ENCODE measurements at regions not wholly inside any gene's neighbourhood (a gene's known extent, or its start where the extent isn't known, plus 50 kb on each side); places are given as distances from the start of the nearest gene placed in this dataset.
A peak's percentile ranks its signal among the peaks of the same experiment; 100 is the strongest.

DNA sequence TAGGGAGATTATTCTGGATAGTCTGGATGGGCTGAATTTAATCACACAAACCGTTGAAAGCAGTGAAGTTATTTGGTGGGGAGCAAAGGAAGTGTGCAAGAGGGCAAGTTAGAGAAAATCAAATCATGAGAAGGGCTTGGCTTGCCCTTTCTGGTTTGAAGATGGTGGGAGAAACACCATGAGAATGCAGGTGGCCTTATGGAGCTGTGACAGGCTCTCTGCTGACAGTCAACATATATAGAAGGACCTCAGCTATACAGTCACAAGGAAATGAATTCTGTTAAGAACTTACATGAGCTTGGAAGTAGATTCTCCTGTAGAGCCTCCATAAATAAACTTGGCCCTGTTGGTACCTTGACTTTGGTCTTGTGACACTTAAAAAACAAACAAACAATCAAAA is 72.3 kb downstream of the GMNC start:
- ATAC-seq (no peak), DNase-seq (ENCODE audit: low spot score) (no peak)
- intact Hi-C loops (cut with DNase I), result no loop called here

DNA sequence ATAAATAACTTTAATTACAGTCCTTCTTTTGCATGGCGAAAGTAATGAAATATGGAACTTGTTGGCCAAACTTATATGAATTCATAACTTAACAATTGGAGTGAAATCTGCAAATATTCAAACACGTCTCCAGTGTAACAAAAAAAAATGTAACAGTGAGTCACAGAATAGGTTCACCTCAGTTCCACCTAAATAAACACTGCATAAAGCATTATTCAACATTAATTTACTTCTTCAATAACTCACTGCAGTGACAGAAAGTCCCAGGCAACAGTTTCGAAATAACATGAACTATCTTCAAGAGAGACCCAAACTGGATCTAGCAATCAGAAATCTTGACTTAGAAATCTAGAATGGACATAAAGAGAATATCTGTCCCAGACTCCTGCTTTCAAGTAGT is 75.6 kb downstream of the GMNC start:
- ATAC-seq (no peak), DNase-seq (ENCODE audit: low spot score) (no peak)
- intact Hi-C loops (cut with DNase I), result no loop called here

DNA sequence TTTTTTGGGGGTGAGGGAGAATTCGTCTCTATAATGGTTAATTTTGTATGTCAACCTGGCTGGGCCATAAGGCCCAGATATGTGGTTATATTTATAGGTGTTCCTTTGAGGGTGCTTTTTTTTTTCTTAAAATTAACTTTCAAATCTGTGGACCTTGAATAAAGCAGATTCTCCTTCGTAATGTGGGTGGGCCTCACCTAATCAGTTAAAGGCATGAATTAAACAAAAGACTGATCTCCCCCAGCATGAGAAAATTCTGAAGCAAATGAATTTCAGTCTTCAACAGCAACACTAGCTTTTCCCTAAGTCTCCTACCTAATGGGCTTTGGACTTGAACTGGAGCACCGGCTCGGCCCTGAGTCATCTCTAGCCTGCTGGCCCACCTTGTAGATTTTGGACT is 77.4 kb downstream of the GMNC start:
- intact Hi-C loops (cut with DNase I), result no loop called here
- no peak for DNase-seq (ENCODE audit: low spot score)
- ATAC-seq, result no peak

DNA sequence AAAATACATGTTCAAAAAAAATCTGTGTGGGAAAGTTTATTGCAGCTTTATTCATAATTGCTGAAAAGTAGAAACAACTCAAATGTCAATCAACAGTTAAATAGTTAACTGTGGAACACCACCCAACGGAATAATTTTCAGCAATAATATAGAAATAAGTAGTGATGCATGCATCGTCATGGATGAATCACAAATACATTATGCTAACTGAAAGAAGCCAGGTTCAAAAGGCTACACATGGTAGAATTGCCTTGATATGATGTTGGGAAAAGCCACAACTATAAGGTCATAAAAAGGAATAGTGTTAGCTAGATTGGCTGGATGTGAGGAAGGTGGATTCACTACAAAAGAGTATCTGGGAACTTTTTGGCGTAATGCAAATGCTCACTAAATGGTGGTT is 82.0 kb downstream of the GMNC start:
- intact Hi-C loops (cut with DNase I), result no loop called here

DNA sequence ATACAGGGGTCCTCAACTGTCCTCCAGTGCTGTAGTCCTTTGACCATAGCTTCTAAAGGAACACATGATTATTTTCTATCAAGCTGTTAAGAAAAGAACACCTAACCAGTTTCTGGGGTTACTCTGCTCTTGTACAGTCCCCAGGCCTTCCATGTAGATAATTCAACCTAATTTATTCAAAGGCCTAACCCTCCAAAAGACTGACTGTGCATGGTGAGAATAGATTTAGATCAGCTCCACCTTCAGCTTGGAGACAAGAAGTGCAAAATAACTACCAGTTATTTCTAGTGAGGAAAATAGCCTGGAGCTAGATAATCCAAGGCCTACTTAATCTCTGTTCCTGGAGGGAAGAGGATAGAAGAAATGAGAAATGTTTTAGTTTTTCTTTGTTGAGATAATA is 87.9 kb downstream of the GMNC start:
- ATAC-seq, result no peak
- intact Hi-C loops (cut with DNase I), result no loop called here
- no peak for DNase-seq (ENCODE audit: low spot score)

More for the DNA sequence above, 82.0 kb downstream of the GMNC start:
- no peak for DNase-seq (ENCODE audit: low spot score)
- ATAC-seq, result no peak

DNA sequence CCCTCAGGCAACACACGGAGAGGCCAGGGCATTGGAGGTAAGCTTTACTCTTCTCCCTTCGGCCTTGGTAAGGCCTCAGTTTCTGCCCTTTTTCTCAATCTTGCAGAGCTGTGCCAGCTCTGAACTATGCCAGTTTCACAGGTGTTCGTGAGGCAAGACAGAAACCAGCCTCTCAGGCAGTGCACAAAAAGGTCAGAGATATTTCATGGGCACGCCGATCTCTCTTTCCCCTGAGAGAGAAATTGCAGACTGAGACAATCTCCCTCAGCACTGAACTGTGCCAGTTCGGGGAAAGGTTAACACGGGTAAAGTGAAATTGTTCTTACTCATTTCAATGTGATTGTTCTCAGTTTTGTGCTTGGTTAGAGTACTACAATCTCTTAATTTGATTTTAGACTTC is 88.5 kb downstream of the GMNC start:
- ATAC-seq (no peak), DNase-seq (ENCODE audit: low spot score) (no peak)
- intact Hi-C loops (cut with DNase I), result no loop called here

DNA sequence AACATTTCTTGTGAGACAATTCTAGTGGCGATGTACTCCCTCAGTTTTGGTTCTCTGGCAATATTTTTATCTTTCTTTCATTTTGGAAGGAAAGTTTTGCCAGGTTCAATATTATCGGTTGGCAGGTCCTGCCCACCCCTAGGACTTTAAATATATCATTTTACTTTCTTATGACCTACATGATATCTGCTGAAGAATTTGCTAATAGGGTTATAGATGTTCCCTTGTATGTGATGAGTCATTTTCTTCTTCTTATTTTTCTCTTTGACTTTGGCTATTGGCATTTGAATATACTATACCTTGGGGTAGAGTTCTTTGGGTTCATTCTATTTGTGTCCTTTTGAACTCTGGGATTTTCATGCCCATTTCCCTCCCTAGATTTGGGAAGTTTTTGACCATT is 89.7 kb downstream of the GMNC start:
- ATAC-seq (no peak), DNase-seq (ENCODE audit: low spot score) (no peak)
- intact Hi-C loops (cut with DNase I), result no loop called here

DNA sequence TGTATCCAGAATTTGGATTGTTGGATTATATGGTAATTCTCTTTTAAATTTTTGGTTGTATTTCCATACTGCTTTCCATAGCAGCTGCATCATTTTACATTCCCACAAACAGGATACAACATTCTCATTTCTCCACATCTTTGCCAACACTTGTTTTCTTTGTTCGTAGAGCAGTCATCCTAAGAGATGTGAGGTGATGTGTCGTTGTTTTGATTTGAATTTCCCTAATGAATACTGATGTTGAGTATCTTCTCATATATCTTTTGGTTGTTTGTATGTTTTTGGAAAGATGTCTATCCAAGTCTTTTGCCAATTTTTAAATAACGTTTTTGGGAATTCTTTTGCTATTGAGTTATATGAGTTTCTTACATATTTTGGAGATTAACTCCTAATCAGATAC is 93.6 kb downstream of the GMNC start:
- DNase-seq (ENCODE audit: low spot score), result no peak
- intact Hi-C loops (cut with DNase I), result no loop called here
- ATAC-seq, result no peak

DNA sequence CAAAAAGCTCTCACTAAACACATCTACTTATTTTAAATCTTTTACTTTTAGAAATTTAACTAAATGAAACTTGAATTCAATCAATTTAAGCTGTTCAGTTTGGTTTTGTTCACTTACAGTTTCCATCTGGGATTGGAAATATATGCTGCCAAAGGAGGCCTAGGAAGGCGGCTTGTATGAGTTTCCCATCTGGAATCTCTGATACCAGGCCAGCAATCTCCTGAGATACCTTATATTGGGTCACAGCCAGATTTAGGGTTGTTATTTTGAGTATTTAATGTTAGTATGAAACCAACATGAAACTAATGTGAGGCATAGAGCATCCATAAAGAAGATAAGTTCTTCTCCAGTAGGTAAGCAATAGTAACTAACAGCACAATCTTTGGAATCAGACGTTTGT is 94.6 kb downstream of the GMNC start:
- DNase-seq (ENCODE audit: low spot score) (no peak), ATAC-seq (no peak)
- intact Hi-C loops (cut with DNase I), result no loop called here

DNA sequence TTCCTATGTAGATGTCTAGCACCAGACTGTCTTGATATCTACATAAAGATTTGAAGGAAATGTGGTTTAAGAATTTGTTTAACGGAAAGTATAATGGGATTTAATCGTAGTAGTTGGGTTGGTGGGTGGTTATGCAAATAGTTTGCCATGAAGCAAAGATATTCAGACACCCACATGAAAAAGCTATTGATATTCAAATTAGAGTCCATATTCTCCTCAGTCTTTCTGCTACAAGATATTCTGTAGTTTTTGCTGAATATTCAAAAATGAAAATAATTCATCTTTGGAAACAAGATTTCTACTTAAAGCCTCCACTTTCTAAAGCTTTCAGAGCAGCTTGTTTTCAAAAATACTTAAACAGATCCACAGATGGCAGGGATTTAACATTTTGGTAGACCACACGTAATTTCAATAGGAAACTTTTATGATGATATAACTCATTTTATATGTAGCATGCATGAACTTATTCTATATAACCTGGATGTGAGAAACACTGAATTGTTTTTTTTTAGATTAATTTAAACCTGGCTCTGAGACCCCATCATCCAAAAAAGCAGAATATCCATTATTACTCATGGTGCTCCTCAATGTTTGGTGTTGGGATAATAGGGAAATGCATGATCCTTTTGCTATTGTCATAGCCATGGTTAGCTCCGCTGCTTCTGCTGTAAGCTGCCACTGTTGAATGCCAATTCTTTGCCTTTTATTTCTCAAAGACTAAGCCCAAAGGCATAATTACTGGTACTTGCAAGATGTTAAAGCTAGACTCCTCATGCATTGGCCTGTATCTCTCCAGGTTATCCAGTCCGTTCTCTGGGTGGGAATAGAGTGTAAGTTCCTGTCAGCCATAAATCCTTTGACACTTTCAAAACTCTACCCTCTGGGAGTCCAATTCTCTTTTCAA is 98.0 kb downstream of the GMNC start:
- ATAC-seq, result no peak
- no peak for DNase-seq (ENCODE audit: low spot score)
- intact Hi-C loops (cut with DNase I), result no loop called here

DNA sequence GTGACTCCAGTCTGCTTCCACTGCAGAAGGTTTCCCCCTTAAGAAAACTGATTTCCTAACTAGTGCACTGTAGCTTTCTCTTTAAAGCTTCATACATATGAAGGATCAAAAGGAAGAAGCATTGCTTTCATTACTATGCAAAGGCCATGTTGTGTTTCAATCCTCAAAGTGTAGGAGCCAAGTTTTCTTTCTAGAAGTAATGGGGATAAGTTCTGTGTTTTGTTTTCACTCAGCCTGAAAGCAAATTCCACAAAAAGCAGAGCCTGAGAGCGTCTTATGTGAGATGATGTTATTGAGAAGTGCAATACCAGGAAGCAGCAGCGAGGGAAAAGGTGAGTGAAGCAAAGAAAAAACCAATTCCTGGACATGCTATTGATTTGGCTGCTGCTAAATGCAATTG is 99.7 kb downstream of the GMNC start:
- intact Hi-C loops (cut with DNase I), result no loop called here
- no peak for DNase-seq (ENCODE audit: low spot score)
- ATAC-seq, result no peak

DNA sequence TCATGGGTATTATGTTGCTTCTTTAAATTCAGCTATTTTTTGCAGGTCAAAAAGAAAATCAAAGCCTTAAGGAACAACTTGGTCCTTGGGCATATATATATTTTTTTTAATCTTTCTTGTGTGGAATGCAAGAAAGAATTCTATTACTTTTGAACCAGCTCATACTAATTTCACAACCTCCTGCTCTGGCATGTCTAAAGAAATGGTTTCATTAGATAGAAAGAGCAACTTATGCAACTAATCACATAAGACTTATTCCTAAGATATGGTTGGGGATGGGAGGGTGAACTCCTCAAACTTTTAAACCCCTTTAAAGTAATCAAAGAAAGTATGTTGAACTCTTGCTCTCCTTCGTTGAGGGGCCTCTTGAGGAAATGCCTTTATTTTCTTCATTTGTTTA is 114.9 kb downstream of the GMNC start:
- intact Hi-C loops (cut with DNase I), result no loop called here
- ATAC-seq, result no peak
- no peak for DNase-seq (ENCODE audit: low spot score)

DNA sequence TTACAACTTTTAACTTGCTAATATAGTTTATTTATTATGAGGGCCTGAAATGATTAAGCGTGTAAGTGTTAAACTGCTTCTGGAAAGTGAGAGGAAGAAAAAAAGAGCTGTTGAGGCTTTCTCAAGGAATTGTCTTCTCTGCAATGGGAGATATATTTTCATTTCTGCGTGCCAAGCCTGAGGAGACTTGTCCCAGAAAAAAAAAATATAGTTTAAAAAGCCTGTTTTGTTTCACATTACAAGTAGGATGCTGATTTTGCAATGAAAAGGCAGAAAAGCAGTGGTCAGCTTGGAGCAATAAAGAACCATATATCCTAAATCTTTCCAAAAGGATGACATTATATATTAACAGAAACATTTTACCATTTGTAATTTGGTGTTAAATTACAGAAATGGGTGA is 115.5 kb downstream of the GMNC start:
- intact Hi-C loops (cut with DNase I), result no loop called here
- no peak for DNase-seq (ENCODE audit: low spot score)
- no peak for ATAC-seq

DNA sequence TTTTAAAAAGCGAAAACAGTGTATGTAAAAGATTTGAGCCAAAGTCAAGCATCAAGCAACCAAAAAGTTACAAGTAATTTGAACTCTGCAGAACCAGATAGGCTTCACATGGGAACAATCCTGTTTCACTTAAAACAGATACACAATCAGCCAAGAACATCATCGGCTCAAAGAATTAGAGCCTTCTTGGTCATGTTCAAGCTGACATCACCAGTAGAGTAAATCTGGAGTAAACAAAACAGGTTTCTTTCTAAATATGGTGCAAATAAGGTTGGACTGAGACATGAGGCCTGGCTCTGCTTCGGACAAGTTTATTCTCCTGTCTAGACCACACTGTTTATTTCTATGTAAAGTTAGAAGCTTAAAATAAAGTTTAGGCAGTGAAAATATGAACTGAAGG is 116.0 kb downstream of the GMNC start:
- DNase-seq (ENCODE audit: low spot score), result no peak
- intact Hi-C loops (cut with DNase I), result no loop called here
- ATAC-seq, result peak; percentile 45

DNA sequence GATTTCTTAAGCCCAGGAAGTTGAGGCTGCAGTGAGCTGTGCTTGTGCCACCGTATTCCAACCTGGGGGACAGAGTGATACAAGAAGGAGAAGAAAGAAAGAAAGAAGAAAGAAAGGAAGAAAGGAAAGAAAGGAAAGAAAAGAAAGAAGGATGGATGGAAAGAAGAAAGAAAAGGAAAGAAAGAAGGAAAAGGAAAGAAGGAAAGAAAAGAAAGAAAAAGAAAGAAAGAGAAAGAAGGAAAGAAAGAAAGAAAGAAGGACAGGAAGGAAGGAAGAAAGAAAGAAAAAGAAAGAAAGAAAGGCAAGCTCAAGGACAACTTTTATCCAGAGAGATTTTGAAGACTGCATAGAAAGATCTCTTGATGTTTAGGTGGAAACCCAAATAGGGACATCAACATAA is 120.7 kb downstream of the GMNC start:
- ATAC-seq, result no peak
- no peak for DNase-seq (ENCODE audit: low spot score)
- intact Hi-C loops (cut with DNase I), result no loop called here

DNA sequence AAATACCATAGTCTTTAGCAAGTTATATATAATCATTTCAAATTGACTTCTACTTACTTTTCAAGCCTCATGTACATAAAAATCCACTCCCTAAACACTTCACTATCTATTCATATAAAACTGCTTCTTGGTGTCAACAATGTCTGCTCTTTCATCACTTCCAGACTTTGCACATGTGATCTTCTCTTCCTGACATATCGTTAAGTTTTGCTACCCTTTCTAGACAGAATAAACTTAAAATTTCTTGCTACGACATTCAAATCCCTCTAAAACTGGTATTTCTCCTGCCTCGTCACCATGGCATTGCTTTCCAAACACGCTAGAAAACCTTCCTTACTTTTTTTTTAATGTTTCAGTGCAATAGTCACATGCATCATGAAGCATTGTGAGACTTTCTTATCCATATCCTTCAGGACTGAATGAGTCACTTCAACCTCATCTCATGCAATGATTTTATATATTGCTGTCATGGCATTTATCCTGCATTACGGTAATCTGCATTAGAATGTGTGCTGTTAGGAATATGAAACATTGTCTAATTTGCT is 122.8 kb downstream of the GMNC start:
- DNase-seq (ENCODE audit: low spot score) (no peak), ATAC-seq (no peak)
- intact Hi-C loops (cut with DNase I), result no loop called here

DNA sequence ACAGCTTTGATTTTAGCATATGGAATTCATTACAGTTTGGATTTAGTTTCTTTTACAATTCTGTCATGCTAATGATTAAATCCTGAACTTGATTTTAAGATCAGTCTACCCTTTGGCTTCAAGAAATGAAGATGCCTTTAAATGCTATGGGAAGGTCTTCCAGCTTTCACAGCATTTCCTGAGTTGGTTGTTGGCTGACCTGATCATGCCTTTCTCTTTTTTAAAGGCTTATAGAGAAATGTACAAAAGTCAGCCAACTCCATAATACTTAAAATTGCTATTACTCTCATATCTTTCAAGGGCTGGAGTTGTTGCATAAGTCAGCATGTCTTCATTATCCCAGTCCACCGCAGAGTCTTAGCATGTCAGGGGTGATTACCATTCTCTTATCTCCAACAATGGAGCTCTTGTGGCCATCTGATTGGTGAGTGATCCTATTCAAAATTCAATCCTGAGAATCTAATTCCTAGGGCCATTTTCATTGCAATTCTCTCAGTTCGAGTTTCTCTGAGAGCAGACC is 123.8 kb downstream of the GMNC start:
- no peak for DNase-seq (ENCODE audit: low spot score)
- intact Hi-C loops (cut with DNase I), result no loop called here
- ATAC-seq, result no peak

DNA sequence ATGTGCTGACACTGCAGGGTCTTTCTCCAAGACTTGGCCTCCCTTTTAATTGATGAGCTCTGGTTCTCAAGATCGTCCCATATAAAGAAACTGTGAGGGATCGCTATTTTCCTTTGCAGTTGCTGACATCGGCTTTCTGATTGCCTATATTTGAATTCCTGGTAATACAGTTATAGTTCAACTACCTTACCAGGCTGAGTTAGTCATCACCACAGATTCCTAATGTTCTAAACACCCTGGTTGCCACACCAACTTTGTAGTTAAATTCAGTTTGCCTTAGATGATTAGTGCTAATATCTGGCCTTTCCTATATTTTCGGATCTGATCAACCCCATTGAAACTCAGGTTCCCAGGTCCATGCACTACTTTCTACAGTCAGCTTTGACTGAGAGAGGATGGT is 125.0 kb downstream of the GMNC start:
- DNase-seq (ENCODE audit: low spot score), result no peak
- intact Hi-C loops (cut with DNase I), result no loop called here
- no peak for ATAC-seq

DNA sequence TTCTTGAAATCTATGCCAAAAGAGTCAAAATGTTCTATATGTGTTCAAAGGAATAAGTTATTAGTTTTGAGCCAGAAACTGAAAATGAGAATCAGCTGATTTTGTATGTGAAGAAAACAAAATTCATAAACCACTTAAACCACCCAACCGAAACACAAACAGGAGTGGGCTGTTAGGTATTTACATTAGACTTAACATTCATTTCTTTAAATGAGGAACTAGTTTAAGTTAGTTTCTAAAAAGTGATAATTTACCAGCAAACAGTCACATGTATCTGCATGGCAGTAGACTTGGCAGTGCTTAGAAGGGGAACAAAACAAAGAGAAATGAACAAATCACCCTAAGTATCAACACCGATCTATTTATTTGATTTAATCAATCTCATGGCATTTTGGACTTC is 128.0 kb downstream of the GMNC start:
- DNase-seq (ENCODE audit: low spot score) (no peak), ATAC-seq (no peak)
- intact Hi-C loops (cut with DNase I), result no loop called here

DNA sequence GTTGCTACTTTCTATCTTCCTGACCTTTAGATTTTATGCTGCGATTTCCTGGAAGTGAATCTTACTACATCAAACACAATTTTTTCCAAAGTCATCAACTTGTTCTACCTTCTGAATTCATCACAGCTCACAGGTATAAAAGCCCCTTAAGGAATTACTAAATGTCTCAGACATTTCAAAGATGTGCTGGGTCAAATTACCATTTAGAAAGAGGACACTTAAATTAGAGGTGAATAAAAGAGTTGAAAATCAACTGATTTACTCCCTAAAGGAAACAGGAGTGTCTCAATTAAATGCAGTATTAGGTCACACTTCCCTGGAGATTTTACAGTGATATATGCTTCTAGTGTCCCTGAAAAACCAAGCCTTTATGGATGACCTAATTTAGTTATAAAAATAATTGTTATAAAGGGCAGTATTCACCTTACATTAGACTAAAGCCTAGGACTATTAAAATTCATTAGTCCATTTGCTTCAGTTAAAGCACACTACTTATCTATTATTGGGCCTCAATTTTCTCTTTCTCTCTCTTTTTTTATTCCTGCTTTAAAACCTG is 128.8 kb downstream of the GMNC start:
- ATAC-seq (no peak), DNase-seq (ENCODE audit: low spot score) (no peak)
- intact Hi-C loops (cut with DNase I), result no loop called here

DNA sequence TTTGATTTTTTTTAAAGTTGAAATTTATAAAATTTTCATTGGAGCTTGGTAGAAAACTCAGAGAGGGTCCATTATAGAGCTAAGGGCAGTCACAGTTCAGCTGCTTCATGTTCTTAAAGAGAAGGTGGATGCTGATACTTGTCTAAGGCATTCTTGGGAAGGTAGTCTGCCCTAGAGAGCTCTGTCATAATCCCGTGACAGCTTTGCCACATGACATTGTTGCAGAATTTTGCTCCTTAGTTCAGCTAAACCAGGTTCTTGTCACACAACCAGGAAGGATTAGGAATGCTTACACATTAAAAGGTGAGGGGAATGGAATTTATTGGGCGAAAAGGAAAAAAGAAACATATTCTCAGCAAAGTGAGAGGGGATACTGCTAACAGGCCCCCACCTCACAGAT is 130.9 kb downstream of the GMNC start:
- ATAC-seq (no peak), DNase-seq (ENCODE audit: low spot score) (no peak)
- intact Hi-C loops (cut with DNase I), result no loop called here

Measured in sciatic nerve (tissue), 2 donors.